IPS DF 19.7 (cell line): ENCODE measurements at regions not wholly inside any gene's neighbourhood (a gene's known extent, or its start where the extent isn't known, plus 50 kb on each side); places are given as distances from the start of the nearest gene placed in this dataset.

Experiments
- DNase-seq: peaks from one replicate; pipeline ENCODE4 v3.0.0-alpha.2; 2013; ENCODE audit warnings: low read depth, low spot score

GRCh38 chr4:60745800-60746571 lies 454.1 kb upstream of the ADGRL3 start:
- no peak for DNase-seq

- DNase-seq: no peak
These were observed 449.2 kb upstream of the ADGRL3 start for GRCh38 chr4:60750962-60751361.

DNA sequence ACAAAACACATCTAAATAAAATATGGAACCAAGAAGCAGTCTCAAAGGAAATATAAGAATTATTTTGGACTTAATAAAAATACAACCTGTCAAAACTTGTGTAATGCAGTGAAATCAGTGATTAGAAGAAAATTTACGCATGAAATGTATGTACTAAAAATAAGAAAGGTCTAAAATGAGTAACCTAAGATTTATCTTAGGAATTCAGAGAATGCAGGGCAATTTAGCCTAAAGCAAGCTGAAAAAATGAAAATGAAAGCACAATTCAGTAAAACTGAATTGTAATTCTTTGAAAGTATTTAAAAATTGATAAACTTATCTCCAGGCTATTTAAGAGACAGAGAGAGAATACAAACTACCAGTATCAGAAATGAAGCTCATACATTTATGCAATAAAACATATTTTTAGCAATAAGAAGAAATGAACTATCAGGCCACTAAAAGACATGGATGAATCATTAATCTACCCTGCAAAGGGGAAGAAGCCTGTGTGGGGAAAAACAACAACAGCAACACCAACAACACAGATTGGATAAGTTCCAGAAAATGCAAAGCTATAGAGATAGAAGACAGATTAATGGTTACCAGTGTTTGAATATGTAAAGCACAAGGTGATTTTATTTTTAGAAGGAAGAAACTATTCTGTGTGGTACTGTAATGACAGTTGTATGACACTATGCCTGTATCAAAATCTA lies 442.0 kb upstream of the ADGRL3 start:
- no peak for DNase-seq

GRCh38 chr4:60759518-60760245 lies 440.4 kb upstream of the ADGRL3 start:
- no peak for DNase-seq

DNA sequence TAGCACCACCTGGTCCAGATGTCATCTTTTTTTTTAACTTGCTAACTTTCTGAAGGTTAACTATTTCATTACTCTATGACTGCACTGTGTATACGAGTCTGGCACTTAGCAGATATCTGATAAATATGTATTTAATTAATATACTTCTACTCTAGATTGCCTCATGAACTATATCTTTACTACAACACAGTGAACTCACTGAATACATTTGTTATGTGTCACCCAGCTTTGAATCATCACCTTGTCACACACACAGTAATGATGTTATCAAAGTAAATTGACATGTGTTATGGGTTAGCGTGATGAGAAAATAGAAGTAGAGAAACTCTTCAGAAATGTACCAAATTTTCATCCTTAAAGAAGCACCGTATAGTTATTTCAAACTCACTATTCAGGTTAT lies 419.3 kb upstream of the ADGRL3 start:
- no peak for DNase-seq

DNA sequence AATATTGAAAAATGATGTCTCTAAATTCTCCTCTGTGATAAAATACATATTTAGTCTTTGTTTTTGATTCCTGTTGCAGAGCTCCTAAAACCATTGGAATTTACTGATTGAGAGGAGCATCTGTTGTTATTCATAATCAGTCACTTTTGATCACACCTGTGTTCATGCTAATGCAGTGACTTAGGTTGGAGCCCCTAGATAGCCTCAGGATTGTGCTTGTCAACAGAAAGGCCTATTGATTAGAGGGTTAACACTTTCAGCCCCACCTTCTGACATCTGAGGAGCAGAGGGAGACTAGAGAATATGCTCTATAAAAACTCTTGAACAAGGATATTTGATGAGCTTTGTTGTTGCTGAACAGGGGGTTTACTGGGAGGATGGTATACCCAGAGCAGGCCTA lies 409.5 kb upstream of the ADGRL3 start:
- no peak for DNase-seq

GRCh38 chr4:60794372-60794771 lies 405.8 kb upstream of the ADGRL3 start:
- DNase-seq: no peak

DNA sequence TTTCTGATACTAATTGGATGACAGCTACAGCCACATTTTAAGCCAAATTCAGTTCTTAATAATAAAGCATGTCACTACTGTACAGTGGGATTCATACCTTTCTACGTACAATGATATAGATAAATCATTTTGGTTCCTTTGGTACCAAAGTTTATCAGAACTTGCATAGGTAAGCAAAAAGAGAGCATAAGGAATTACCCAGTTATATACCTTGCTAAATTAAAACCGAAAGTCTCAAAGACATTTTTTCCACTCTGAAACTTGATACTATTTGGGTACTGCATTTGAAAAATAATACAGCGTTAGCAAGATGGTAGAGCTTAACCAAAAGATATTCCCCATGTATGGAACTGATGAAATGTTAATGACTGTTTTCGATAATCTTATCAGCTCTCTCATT lies 400.9 kb upstream of the ADGRL3 start:
- no peak for DNase-seq

GRCh38 chr4:60800701-60801100 lies 399.4 kb upstream of the ADGRL3 start:
- DNase-seq: no peak

- peak; percentile 1 for DNase-seq
These were observed 394.4 kb upstream of the ADGRL3 start for GRCh38 chr4:60805500-60806313.

GRCh38 chr4:60808726-60809485 lies 391.2 kb upstream of the ADGRL3 start:
- no peak for DNase-seq

DNA sequence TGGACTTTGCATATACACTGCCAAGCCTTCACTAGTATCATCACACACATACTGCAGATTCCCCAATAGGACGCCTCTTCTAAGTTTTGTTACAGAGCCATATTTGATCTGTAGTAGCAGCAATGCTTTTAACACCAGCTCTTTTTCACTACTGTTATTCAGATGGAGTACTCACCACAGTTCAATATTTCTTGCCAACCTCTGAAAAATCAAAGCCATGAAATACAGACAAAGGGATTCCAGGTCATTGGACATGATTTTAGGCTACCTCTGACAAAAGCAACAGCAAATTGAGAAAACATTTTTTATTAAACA lies 390.7 kb upstream of the ADGRL3 start:
- no peak for DNase-seq

- DNase-seq: no peak
These were observed 387.3 kb upstream of the ADGRL3 start for GRCh38 chr4:60812811-60813210.

- DNase-seq: no peak
These were observed 385.6 kb upstream of the ADGRL3 start for GRCh38 chr4:60814549-60814948.

DNA sequence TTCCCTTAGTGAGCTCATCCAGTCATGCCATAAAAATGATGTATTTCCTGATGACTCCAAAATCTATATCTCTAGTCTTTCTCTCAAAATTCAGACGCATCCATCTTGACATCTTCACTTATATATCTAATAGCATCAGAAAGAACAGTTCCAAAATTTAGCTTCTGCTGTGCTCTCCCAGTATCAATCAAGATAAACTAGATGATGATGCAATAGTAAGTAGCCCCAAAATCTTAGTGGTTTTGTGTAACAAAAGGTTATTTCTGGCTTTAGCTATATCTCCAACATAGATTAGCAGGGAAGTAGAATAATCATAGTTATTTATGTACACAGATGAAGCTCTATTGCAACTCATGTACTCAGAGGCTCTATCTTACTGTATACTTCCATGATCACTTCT lies 382.5 kb upstream of the ADGRL3 start:
- DNase-seq: no peak

DNA sequence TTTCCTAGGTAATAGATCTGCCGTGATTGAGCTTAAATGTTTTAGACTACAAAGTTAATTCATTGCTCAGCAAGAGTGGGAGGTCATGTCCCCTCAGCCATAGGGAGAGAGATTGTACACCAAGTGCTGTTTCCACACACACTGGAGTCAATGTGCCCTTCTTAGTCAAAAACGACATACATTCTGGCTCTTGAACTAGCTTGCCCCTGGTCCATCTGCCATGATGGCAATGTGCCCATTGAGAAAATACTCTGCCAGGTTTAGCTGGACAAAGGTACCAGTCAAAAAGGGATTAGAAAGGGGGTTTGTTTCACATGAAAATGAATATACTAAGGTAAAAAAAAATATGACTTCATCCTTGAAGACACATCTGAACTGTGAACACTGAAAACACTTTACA lies 377.1 kb upstream of the ADGRL3 start:
- no peak for DNase-seq

DNA sequence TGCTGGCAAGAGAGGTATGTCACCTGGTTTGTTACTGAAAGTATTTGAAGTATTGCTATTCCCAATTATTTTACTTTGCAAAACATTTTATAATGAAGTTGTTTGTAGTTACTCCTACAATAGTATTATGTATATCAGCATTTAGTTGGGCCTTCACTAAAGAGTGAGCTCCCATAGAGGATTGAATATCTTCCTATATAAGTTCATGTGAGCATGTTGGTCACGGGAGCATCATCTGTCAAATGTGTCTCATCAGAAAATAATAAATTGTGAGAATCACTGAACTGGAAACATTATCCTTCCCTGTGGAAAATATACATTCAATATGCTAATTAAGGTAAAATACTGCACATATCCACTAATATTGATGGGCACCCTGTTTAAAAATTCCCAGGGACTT lies 360.1 kb upstream of the ADGRL3 start:
- DNase-seq: no peak

DNA sequence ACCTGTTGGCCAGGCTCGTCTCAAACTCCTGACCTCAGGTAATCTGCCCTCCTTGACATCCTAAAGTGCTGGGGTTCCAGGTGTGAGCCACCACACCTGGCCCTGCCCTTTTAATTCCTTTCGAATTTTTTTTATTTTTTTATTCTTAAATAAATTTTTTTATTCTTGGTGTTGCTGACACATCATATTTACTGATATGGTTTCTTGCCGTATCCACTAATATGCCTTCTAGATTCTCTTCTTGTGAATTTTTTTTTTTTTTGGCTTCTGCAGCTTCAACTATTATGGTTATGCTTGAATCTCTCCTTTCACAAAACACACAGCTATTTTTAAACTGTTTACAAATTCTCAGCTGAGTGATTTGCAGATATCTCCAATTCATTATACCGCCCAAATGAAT lies 353.4 kb upstream of the ADGRL3 start:
- DNase-seq: no peak

- DNase-seq: no peak
These were observed 352.5 kb upstream of the ADGRL3 start for GRCh38 chr4:60847614-60848013.

- no peak for DNase-seq
These were observed 342.9 kb upstream of the ADGRL3 start for GRCh38 chr4:60857130-60857753.

GRCh38 chr4:60863442-60863841 lies 336.7 kb upstream of the ADGRL3 start:
- DNase-seq: no peak
